Effector memory CD8-positive, alpha-beta T cell (primary cell): ENCODE measurements at regions not wholly inside any gene's neighbourhood (a gene's known extent, or its start where the extent isn't known, plus 50 kb on each side); places are given as distances from the start of the nearest gene placed in this dataset.

ENCODE experiments used
- ATAC-seq: fragments of 150-1000 bp; cut with Tn5 transposase; replicated peaks from 2 replicates; pipeline ENCODE4 v1.10.0; 2021; ENCODE audit warnings: mild to moderate bottlenecking, moderate library complexity
- DNase-seq, 3 experiments: peaks; one replicate each; pipeline ENCODE4 v3.0.0; 2021
- H3K27ac Mint-ChIP-seq, 2 donors: one replicate each; pipeline ENCODE4 v1.8.0; 2022; ENCODE audit warnings: mild to moderate bottlenecking in 2 of 2, mixed read lengths in 2 of 2, moderate library complexity in 2 of 2
- H3K27me3 Mint-ChIP-seq, 2 donors: one replicate each; pipeline ENCODE4 v1.8.0; 2022; ENCODE audit warnings: mixed read lengths in 2 of 2
- H3K36me3 Mint-ChIP-seq: one replicate; pipeline ENCODE4 v1.8.0; 2022; ENCODE audit warnings: mild to moderate bottlenecking, moderate library complexity, mixed read lengths; ENCODE audit not compliant: insufficient read depth
- H3K4me1 Mint-ChIP-seq, 2 donors: one replicate each; pipeline ENCODE4 v1.8.0; 2022; ENCODE audit warnings: low read depth in 2 of 2, mixed read lengths in 2 of 2
- H3K4me3 Mint-ChIP-seq, 2 donors: one replicate each; pipeline ENCODE4 v1.8.0; 2022; ENCODE audit warnings: mild to moderate bottlenecking in 2 of 2, mixed read lengths in 2 of 2, moderate library complexity in 2 of 2
- H3K9me3 Mint-ChIP-seq, 2 donors: one replicate each; pipeline ENCODE4 v1.8.0; 2022; ENCODE audit warnings: mixed read lengths in 2 of 2

GRCh38 chr11:98115873-98116272 lies 904.9 kb upstream of the CNTN5 start:
- Mint-ChIP-seq H3K4me3 (no peak overlapping the region), H3K27me3 (no peaks in the 10 kb centered on the region), H3K4me1 (no peaks in the 10 kb centered on the region), H3K9me3 (peaks cover 10 to 13% of the 10 kb centered on the region in 2 donors), H3K36me3 (no peaks in the 10 kb centered on the region), H3K27ac (no peak overlapping the region)
- no peak for ATAC-seq
- DNase-seq, result no peak

DNA sequence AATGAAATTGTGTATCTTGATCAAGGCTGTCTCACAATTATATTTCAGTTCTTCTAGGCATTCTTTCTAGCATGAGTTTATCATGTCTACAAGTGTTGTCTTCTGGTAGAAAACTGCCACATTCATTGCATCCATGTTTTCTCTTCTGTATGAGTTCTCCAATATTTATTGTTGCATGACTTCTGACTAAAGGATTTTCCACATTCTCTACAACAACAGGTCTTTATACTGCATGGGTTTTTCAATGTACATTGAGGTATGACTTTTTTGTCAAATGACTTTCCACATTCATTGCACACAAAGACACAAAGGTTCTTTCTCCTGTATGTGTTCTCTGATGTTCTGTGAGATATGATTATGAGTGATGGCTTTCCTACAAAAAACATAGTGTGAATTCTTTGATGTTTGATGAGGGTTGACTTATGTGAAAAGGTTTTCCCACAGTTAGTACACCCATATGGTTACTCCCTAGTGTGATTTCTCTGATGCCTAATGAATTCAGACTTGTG lies 890.6 kb upstream of the CNTN5 start:
- DNase-seq, result no peak
- Mint-ChIP-seq H3K9me3 (peaks cover 7 to 14% of the 10 kb centered on the region in 2 donors), H3K36me3 (no peaks in the 10 kb centered on the region), H3K4me1 (no peaks in the 10 kb centered on the region), H3K4me3 (no peak overlapping the region), H3K27ac (no peak overlapping the region), H3K27me3 (no peaks in the 10 kb centered on the region)
- no peak for ATAC-seq

GRCh38 chr11:98136357-98136756 lies 884.4 kb upstream of the CNTN5 start:
- H3K36me3 Mint-ChIP-seq, result no peaks in the 10 kb centered on the region
- DNase-seq (no peak), ATAC-seq (no peak)
- peaks cover 7 to 10% of the 10 kb centered on the region in 2 donors for H3K9me3 Mint-ChIP-seq
- H3K4me3 Mint-ChIP-seq, result no peak overlapping the region
- H3K4me1 Mint-ChIP-seq, result no peaks in the 10 kb centered on the region
- H3K27me3 Mint-ChIP-seq, result no peaks in the 10 kb centered on the region
- H3K27ac Mint-ChIP-seq, result no peak overlapping the region

- no peaks in the 10 kb centered on the region for H3K36me3 Mint-ChIP-seq
- H3K27ac Mint-ChIP-seq, result no peak overlapping the region
- peaks cover 2 to 9% of the 10 kb centered on the region in 2 donors for H3K9me3 Mint-ChIP-seq
- DNase-seq (no peak), ATAC-seq (no peak)
- no peaks in the 10 kb centered on the region for H3K4me1 Mint-ChIP-seq
- no peaks in the 10 kb centered on the region for H3K27me3 Mint-ChIP-seq
- no peak overlapping the region for H3K4me3 Mint-ChIP-seq
Measured at GRCh38 chr11:98137437-98137836, 883.3 kb upstream of the CNTN5 start.

- no peaks in the 10 kb centered on the region for H3K27me3 Mint-ChIP-seq
Measured at GRCh38 chr11:98143661-98144060, 877.1 kb upstream of the CNTN5 start.

DNA sequence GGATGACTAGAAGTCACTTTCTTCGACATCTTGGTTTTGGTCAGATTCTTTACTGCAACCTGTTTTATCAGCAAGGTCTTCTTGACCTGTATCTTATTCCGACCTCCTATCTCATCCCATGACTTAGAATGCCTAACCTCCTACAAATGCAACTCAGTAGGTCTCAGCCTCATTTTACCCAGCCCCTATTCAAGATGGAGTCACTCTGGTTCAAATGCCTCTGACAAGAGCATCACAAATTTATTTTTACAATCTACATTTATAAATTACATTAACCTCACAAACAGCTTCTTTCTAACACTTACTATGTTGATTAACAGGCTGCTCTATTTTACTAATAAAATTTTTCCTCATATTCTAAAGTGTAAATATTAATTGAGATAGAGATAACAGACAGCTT lies 867.0 kb upstream of the CNTN5 start:
- no peaks in the 10 kb centered on the region for H3K4me1 Mint-ChIP-seq
- no peaks in the 10 kb centered on the region for H3K27me3 Mint-ChIP-seq
- ATAC-seq (no peak), DNase-seq (no peak)
- H3K4me3 Mint-ChIP-seq, result no peak overlapping the region
- peaks cover 7 to 29% of the 10 kb centered on the region in 2 donors for H3K9me3 Mint-ChIP-seq
- no peak overlapping the region for H3K27ac Mint-ChIP-seq
- H3K36me3 Mint-ChIP-seq, result no peaks in the 10 kb centered on the region

More at GRCh38 chr11:98143661-98144060, 877.1 kb upstream of the CNTN5 start:
- Mint-ChIP-seq H3K27ac (no peak overlapping the region), H3K4me3 (no peak overlapping the region), H3K9me3 (peaks cover 0 to 5% of the 10 kb centered on the region in 2 donors), H3K4me1 (no peaks in the 10 kb centered on the region), H3K36me3 (no peaks in the 10 kb centered on the region)
- DNase-seq (no peak), ATAC-seq (no peak)

- Mint-ChIP-seq H3K27ac (no peak overlapping the region), H3K36me3 (no peaks in the 10 kb centered on the region), H3K4me3 (no peak overlapping the region), H3K27me3 (no peaks in the 10 kb centered on the region), H3K9me3 (peaks cover 5 to 21% of the 10 kb centered on the region in 2 donors), H3K4me1 (no peaks in the 10 kb centered on the region)
- no peak for DNase-seq
- ATAC-seq, result no peak
Measured at GRCh38 chr11:98155696-98156095, 865.1 kb upstream of the CNTN5 start.

GRCh38 chr11:98177925-98178324 lies 842.8 kb upstream of the CNTN5 start:
- H3K27me3 Mint-ChIP-seq, result no peaks in the 10 kb centered on the region
- H3K9me3 Mint-ChIP-seq, result peaks cover 13 to 23% of the 10 kb centered on the region in 2 donors
- H3K27ac Mint-ChIP-seq, result no peak overlapping the region
- H3K4me3 Mint-ChIP-seq, result no peak overlapping the region
- no peaks in the 10 kb centered on the region for H3K36me3 Mint-ChIP-seq
- no peak for ATAC-seq
- H3K4me1 Mint-ChIP-seq, result no peaks in the 10 kb centered on the region
- no peak for DNase-seq

- H3K27ac Mint-ChIP-seq, result no peak overlapping the region
- H3K4me1 Mint-ChIP-seq, result no peaks in the 10 kb centered on the region
- H3K36me3 Mint-ChIP-seq, result no peaks in the 10 kb centered on the region
- ATAC-seq (no peak), DNase-seq (no peak)
- H3K27me3 Mint-ChIP-seq, result no peaks in the 10 kb centered on the region
- no peak overlapping the region for H3K4me3 Mint-ChIP-seq
- peaks cover 7 to 15% of the 10 kb centered on the region in 2 donors for H3K9me3 Mint-ChIP-seq
Measured at GRCh38 chr11:98180511-98180910, 840.2 kb upstream of the CNTN5 start.

GRCh38 chr11:98180921-98181320 lies 839.8 kb upstream of the CNTN5 start:
- DNase-seq (no peak), ATAC-seq (no peak)
- Mint-ChIP-seq H3K4me1 (no peaks in the 10 kb centered on the region), H3K27me3 (no peaks in the 10 kb centered on the region), H3K27ac (no peak overlapping the region), H3K4me3 (no peak overlapping the region), H3K9me3 (peaks cover 5 to 11% of the 10 kb centered on the region in 2 donors), H3K36me3 (no peaks in the 10 kb centered on the region)

DNA sequence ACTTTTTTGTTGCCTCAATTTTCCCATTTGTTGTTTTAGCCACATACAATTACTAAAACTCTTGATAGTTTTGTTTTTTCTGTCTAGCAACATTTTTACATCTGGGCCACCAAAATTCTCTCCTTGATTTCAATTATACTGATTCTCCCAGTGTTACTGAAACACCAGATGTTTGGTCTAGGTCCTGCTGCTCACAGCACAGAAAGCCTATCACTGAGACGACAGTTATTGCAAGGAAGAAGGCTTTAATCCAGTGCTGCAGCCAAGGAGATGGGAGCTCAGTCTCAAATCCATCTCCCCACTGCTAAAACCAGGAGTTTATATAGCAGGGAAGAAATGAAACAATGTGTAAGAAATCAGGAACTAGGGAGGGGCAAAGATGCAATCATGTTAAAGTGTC lies 837.7 kb upstream of the CNTN5 start:
- Mint-ChIP-seq H3K27ac (no peak overlapping the region), H3K4me3 (no peak overlapping the region), H3K36me3 (no peaks in the 10 kb centered on the region), H3K4me1 (no peaks in the 10 kb centered on the region), H3K9me3 (peaks cover 0 to 3% of the 10 kb centered on the region in 2 donors), H3K27me3 (no peaks in the 10 kb centered on the region)
- DNase-seq (no peak), ATAC-seq (no peak)

DNA sequence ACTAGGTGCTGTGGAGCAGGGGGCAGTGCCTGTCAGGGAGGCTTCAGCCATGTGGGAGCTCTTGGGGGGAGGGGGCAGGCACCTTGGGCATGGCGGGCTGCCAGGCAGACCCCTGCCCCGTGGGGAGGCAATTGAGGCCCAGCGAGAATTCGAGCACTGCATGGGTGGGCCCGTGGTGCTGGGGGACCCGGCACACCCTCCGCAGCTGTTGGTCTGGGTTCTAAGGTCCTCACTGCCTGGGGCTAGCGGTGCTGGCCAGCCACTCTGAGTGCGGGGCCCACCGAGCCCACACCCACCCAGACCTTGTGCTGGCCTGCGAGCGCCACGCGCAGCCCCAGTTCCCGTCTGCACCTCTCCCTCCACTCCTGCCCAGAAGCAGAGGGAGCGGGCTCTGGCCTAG lies 835.5 kb upstream of the CNTN5 start:
- no peaks in the 10 kb centered on the region for H3K36me3 Mint-ChIP-seq
- H3K27me3 Mint-ChIP-seq, result no peaks in the 10 kb centered on the region
- ATAC-seq, result no peak
- peaks cover 0 to 4% of the 10 kb centered on the region in 2 donors for H3K9me3 Mint-ChIP-seq
- no peak for DNase-seq
- H3K4me1 Mint-ChIP-seq, result no peaks in the 10 kb centered on the region
- no peak overlapping the region for H3K27ac Mint-ChIP-seq
- H3K4me3 Mint-ChIP-seq, result no peak overlapping the region

GRCh38 chr11:98194611-98195010 lies 826.1 kb upstream of the CNTN5 start:
- no peak overlapping the region for H3K4me3 Mint-ChIP-seq
- no peaks in the 10 kb centered on the region for H3K4me1 Mint-ChIP-seq
- ATAC-seq (no peak), DNase-seq (no peak)
- H3K9me3 Mint-ChIP-seq, result peaks cover 0 to 5% of the 10 kb centered on the region in 2 donors
- H3K27ac Mint-ChIP-seq, result no peak overlapping the region
- H3K36me3 Mint-ChIP-seq, result no peaks in the 10 kb centered on the region
- H3K27me3 Mint-ChIP-seq, result no peaks in the 10 kb centered on the region

- Mint-ChIP-seq H3K36me3 (no peaks in the 10 kb centered on the region), H3K4me1 (no peaks in the 10 kb centered on the region), H3K27ac (no peak overlapping the region), H3K27me3 (no peaks in the 10 kb centered on the region), H3K4me3 (no peak overlapping the region), H3K9me3 (peaks cover 2 to 3% of the 10 kb centered on the region in 2 donors)
- ATAC-seq, result no peak
- DNase-seq, result no peak
Measured at GRCh38 chr11:98195300-98195699, 825.4 kb upstream of the CNTN5 start.

- H3K27me3 Mint-ChIP-seq, result no peaks in the 10 kb centered on the region
- H3K27ac Mint-ChIP-seq, result no peak overlapping the region
- H3K4me1 Mint-ChIP-seq, result no peaks in the 10 kb centered on the region
- no peaks in the 10 kb centered on the region for H3K36me3 Mint-ChIP-seq
- DNase-seq (no peak), ATAC-seq (no peak)
- no peak overlapping the region for H3K4me3 Mint-ChIP-seq
- peaks cover 0 to 16% of the 10 kb centered on the region in 2 donors for H3K9me3 Mint-ChIP-seq
Measured at GRCh38 chr11:98207086-98207485, 813.7 kb upstream of the CNTN5 start.
